ENCODE measurements at regions not wholly inside any gene's neighbourhood (a gene's known extent, or its start where the extent isn't known, plus 50 kb on each side); places are given as distances from the start of the nearest gene placed in this dataset.

DNA sequence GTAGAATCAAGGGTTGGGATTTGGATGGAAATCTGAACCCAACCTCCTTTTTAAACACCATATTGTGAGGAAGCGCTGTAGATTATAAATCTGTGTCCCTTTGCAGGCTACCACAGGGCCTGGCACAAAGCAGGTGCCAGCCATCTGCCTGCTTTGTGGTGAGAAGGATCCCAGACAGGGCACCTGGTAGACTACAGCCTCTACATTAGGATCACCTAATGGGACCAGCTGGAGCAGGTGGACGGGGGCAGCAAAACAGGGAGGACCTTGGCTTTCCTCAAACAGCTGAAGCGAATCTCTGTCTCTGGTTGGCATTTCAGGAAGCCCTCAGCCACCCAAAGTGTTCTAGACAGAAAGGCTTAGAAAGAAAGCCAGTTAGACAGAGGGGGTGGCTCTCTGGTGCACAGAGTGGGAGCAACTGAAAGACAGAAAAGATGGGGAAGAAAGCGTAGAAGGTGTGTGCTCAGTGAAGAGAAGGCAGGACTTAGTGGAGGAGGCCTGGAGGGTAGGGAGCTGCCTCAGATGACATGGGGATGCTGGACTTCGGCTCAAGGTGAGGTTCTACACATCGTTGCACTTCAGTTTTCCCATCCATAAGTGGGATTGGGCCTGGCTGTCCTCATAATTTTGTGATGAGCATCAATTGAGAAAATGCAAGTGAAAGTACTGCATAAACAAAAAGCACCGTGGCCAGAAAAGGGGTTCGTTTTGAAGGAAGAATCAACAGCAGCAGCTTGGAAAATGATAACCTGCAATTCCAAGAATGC lies 350.8 kb downstream of the CYRIA start:
- DNase-seq = no peak

- DNase-seq = no peak
Observed at GRCh38 chr2:16314001-16314400, 351.6 kb downstream of the CYRIA start.

- DNase-seq = no peak
Observed at GRCh38 chr2:16313235-16313975, 352.2 kb downstream of the CYRIA start.

DNA sequence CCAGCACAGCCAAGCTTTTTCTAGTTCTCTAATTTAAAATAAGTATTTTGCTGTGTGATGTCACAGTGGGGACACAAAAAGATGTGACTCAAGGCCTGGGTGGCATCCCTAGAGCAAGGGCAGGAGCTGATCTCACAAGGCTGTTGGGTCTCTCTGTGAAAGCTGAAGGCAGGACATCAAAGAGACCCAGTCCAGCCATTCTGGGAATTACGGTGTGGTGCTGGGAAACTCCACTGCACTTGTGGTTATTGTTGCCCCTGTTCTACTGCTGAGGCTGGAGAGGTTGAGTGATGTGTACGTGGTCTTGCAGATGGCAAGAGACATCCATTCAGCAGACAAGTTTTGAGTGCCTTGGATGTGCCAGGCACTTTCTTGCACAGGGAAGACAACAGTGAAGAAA lies 352.9 kb downstream of the CYRIA start:
- DNase-seq = no peak

DNA sequence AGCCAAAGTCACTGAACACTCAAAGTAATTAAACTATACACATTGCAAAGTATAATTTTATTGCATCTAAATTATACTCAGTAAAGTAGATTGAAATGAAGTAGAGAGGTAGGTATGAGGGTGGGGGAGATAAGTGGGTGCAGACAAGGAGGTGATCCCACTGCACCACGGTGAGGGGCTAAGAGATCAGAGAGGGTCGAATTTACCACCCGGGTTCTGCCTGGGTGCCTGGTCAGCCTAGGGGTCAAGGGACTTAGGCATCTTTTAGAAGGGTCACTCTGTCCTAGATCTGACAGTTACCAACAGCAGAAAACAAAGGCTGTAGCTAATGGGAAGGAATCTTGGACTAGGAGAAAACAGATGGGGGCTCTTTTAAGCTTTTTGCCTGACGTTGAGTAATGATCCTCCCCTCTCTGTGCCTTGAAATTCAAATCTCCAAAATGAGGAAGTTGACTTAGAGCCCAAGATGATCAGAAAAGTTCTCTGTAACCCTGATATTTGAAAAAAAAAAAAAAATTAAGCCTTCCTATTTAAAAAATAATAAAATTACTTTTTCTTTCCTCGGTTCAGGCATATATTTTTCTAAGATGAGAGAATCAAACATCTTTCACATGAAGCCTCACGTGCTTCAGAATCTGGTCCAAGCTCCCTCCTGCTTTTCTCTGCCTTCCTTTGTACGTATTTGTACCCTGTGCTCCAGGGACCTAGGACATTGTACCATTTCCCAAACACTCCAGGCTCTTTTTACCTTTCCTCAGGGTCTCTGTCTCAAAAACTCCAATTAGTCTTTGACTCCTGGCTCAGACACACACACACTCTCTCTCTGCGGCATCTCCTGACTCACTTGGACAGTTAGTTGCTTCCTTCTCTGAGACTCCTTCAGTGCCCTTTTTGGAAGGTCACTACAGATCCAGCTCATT lies 353.9 kb downstream of the CYRIA start:
- no peak for DNase-seq

- no peak for DNase-seq
Observed at GRCh38 chr2:16308816-16309215, 356.8 kb downstream of the CYRIA start.

DNA sequence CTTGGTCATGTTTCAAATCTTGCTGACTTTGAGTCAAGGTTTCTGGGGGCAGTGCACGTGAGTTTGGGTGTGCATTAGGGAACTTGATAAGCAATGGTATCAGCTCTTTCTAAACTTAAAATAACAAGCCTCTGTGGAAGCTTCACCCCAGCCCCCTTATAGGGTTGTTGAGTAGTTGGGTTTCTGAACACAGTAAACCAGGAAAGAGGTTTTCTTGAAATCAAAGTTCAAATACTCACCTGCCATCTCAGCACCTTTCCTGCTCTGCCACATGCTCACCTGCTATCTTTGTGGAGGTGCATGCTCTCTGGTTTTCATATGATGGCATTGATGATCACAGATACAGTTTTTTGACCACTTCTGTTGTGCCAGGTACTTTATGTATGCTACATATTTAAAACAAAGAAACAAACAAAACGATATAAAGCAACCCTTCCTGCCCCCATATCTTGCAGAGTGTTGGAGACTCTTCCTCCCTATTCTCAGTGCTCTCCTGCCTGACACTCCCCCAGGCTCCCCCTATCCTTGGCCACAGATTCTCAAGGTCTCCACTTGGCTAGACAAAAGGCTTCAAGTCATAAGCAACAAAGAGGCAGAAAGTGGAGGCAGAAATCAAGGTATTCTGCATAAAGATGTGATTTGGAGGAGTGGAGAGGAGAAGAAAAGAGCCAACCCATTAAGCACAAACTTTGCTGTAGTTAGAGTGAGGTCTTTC lies 360.6 kb downstream of the CYRIA start:
- no peak for DNase-seq

GRCh38 chr2:16303761-16304160 lies 361.9 kb downstream of the CYRIA start:
- no peak for DNase-seq

DNA sequence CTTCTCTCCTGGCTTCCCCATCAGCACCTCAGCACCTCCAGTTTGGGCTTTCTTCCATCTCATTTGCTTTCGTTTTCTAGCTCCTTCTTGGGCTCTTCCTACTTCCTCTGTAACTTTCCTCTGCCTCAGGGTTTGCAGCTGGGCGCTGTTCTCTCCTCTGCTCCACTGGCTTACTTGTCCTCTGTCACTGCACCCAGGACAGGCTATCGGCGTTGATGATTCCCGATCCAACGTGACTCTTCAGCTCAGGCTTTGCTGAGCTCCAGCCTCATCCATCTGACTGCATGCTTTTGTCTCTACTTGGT lies 362.4 kb downstream of the CYRIA start:
- no peak for DNase-seq

GRCh38 chr2:16302431-16303272 lies 362.3 kb downstream of the MYCN start:
- no peak for DNase-seq

GRCh38 chr2:16301961-16302360 lies 361.6 kb downstream of the MYCN start:
- no peak for DNase-seq

DNA sequence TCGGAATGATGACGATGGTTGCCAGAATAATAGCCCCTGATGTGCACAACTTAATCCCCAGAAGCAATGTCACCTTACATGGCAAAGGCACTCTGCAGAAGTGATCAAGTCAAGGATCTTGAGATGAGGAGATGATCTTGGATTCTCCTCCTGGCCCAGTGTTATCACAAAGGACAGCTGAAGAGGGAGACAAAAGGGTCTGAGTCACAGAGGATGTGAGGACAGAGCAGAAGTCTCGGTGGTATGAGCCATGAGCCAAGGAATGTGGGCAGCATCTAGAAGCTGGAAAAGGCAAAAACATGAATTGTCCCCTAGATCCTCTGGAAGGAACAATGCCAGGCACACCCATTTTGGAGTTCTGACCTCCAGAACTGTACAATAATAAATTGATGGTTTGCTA lies 358.5 kb downstream of the MYCN start:
- DNase-seq = no peak

DNA sequence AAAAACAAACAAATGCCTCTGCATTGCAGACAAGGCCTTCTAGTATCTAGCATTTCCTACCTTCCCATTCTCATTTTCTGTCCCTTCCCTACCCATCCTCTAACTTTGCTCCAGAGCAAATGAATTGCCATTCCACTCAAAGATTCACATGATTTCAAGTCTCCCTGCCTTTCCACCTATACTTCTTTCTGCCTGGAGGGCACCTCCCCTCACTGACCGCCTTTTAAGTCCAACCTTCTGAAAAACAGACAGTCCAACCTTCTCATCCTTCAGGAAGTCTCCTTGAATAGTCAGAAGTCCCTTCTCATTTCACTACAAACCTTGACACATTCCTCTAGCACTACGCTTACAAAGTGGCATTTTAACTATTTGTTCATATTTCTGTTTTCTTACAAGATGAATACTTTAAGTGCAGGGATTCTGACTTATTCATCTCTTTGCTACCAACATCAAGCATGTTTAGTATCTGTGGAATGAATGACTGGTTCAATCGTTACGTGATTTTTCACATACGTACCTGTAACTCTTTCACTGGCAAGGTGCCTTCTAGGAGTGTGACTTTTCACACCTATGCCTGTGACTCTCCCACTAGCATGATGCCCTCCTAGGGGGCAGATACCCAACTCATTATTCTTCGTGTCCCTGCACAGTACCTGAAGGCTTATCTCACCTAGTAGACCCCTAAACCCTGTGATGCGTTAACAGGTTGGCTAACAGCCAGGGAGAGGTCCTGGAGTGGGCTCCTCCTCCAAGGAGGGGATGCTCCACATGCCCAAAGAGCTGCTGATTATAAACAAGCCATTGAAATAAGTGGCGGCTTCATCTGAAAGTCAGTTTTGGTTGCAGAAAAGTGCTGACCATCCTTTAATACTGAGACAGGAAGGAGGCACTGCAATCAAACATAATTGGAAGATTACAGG lies 356.2 kb downstream of the MYCN start:
- DNase-seq = no peak

DNA sequence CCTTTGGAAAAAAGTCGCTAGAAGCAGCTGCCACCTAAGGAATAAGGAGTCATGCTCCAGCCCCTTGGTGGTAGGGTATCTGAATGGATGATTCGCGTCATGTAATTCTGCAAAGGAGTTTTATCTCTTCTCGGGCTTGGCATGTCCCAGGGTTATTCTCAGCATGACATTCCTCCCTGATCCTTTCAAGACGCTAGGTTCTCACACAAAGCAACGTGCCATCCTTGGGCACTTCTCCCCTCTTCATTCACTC lies 355.6 kb downstream of the MYCN start:
- DNase-seq = no peak

GRCh38 chr2:16294791-16295190 lies 354.4 kb downstream of the MYCN start:
- no peak for DNase-seq

GRCh38 chr2:16293871-16294270 lies 353.5 kb downstream of the MYCN start:
- DNase-seq = no peak

GRCh38 chr2:16293398-16293797 lies 353.0 kb downstream of the MYCN start:
- DNase-seq = no peak

- DNase-seq = no peak
Observed at GRCh38 chr2:16291731-16292550, 351.6 kb downstream of the MYCN start.

- DNase-seq = no peak
Observed at GRCh38 chr2:16291226-16291625, 350.9 kb downstream of the MYCN start.

GRCh38 chr2:16290311-16291020 lies 350.1 kb downstream of the MYCN start:
- no peak for DNase-seq
